HL-60/S4 treated with retinoic acid at 250 ng/mL for 4 days and 3 days (cell line): ENCODE measurements at regions not wholly inside any gene's neighbourhood (a gene's known extent, or its start where the extent isn't known, plus 50 kb on each side); places are given as distances from the start of the nearest gene placed in this dataset.

Experiments used
- in situ Hi-C: fragments of 300-500 bp; cut with MboI; formaldehyde crosslinking; loops from 2 replicates; pipeline ENCODE4 v1.7.0; 2022; ENCODE audit warnings: low sequenced_read_pairs

- in situ Hi-C loops = loop anchor here (25.0 kb wide), 1 partner anchor 1213 kb away; no protein-coding TSS in a partner anchor
These were observed 71.5 kb upstream of the RPS23 start for GRCh38 chr5:82349652-82350051.

- in situ Hi-C loops = loop anchor here (25.0 kb wide), 1 partner anchor 1213 kb away; no protein-coding TSS in a partner anchor
These were observed 70.8 kb upstream of the RPS23 start for GRCh38 chr5:82348784-82349425.

GRCh38 chr5:82347201-82347865 lies 69.2 kb upstream of the RPS23 start:
- in situ Hi-C loops = loop anchor here (25.0 kb wide), 1 partner anchor 1215 kb away; no protein-coding TSS in a partner anchor

- in situ Hi-C loops = loop anchor here (25.0 kb wide), 1 partner anchor 1216 kb away; no protein-coding TSS in a partner anchor
These were observed 68.4 kb upstream of the RPS23 start for GRCh38 chr5:82346399-82347165.

DNA sequence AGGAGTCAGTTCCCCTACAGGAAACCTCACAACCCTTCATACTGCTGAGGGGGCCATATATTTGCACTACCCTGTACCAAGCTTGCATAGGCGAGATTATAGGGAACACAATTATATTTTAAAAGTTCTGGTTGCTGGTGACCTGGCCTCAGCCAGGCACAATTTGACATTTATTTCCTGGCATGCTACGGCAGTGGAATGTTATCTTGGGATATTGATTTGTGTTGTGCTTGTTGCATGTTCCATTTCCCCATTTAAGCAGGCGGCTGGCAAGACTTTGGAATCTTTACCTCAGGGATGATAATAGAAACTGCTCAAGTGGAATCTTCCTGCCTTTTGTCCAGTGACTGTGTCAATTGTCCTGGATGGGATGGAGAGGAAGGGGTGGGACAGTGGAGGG lies 67.0 kb upstream of the RPS23 start:
- in situ Hi-C loops = loop anchor here (25.0 kb wide), 1 partner anchor 1217 kb away; no protein-coding TSS in a partner anchor

- in situ Hi-C loops = loop anchor here (25.0 kb wide), 1 partner anchor 1221 kb away; no protein-coding TSS in a partner anchor
These were observed 63.2 kb upstream of the RPS23 start for GRCh38 chr5:82341325-82341724.

- in situ Hi-C loops = loop anchor here (25.0 kb wide), 1 partner anchor 1222 kb away; no protein-coding TSS in a partner anchor
These were observed 62.6 kb upstream of the RPS23 start for GRCh38 chr5:82340799-82341198.

DNA sequence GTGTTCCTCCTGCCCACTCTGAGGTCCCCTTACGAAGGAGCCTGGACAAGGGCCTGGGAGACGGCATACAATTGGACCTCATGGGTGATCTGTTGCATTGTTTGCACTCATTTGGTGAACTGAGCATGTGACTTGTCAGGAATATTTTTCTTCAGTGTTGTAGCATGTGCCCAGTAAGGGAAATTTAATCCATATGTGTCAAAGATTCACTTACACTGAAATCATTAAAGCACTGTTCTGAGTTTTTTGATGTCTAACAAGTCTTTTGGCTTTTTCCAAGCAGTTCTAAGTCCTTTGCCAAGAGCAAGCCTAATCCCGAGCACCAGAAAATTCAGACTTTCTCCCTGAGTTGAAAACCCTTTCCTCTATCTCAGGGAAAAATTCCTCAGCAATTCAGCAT lies 61.6 kb upstream of the RPS23 start:
- in situ Hi-C loops = loop anchor here (25.0 kb wide), 1 partner anchor 1223 kb away; no protein-coding TSS in a partner anchor

DNA sequence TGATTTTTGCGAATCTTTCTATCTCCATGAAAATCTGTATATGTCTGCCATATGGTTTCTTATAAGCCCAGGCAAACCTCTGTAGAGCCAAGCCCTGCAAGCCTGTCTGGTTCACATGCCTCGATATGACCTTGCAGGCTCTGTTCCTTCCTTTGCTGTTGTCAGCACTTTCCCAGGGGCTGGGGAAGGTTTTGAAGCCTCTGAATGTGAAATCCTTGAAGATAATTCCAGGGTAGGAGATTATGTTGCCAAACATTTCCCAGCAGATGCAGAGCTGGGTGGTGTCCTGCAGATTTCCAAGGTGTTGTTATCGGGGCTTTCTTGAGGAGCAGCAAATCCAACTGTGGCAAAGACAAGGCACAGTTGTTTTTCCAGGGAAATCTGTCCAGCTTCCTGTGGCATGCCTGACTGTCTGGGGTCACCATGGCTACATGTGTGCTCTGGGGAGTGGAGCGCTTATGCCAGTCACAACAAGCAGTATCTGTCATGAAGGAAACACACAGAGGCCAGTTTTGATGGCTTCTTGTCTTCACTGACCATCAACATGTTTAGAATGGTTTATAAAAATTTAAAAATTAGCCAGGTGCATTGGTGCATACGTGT lies 60.7 kb upstream of the RPS23 start:
- in situ Hi-C loops = loop anchor here (25.0 kb wide), 1 partner anchor 1223 kb away; no protein-coding TSS in a partner anchor

- in situ Hi-C loops = loop anchor here (25.0 kb wide), 1 partner anchor 1225 kb away; no protein-coding TSS in a partner anchor
These were observed 58.8 kb upstream of the RPS23 start for GRCh38 chr5:82336959-82337351.

DNA sequence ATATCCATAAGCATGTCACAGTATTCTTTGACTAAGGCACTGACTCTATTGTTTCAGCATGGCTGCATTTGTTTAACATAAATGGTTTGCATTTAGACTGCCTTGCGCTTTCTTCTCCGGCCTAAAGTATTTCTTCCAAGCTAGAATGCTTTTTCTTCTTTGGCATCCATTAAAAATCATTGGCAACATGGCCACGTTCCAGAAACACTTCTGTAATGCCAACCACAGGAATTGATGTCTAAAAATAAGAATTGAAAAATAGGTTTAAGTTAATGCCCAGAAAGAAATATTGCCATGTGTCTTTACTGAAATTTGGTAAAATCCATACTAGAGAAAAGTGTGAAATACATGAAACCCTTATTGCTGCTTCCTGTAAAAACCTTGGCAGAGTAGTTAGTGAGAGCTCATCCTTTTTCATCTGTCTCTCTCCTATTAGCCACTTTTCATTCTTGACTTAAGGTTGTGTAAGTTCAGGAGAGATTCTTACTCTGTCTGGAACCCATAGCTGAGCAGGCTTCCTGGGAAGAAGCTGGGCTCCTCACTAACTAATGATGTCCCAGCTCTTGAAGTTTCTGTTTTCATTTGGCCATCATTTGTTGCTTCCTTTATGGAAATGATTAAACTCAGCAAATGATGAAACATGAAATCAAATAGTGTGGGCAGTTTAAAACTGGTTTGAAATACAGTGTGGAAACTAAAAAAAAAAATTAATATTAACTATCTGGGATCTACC lies 58.2 kb upstream of the RPS23 start:
- in situ Hi-C loops = loop anchor here (25.0 kb wide), 1 partner anchor 1226 kb away; no protein-coding TSS in a partner anchor

DNA sequence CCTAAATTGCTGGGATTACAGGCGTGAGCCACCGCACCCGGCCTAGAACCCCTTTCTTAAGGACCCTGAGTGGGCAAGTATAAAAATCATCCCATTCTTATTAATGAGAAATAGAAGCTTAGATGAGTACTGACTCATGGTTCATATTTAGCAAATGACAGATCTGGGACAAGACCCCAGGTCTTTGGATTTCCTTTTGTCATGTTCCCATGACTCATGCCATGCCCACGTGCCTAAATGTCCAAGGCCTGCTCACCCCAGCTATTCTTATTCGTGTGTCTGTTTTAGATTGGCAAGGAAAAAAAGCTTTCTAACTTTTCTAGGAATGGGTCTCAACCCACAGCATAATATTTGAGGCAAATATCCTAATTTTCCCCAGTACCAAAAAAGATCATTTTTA lies 57.7 kb upstream of the RPS23 start:
- in situ Hi-C loops = loop anchor here (25.0 kb wide), 1 partner anchor 1226 kb away; no protein-coding TSS in a partner anchor

GRCh38 chr5:82334856-82335255 lies 56.7 kb upstream of the RPS23 start:
- in situ Hi-C loops = loop anchor here (25.0 kb wide), 1 partner anchor 1227 kb away; no protein-coding TSS in a partner anchor

DNA sequence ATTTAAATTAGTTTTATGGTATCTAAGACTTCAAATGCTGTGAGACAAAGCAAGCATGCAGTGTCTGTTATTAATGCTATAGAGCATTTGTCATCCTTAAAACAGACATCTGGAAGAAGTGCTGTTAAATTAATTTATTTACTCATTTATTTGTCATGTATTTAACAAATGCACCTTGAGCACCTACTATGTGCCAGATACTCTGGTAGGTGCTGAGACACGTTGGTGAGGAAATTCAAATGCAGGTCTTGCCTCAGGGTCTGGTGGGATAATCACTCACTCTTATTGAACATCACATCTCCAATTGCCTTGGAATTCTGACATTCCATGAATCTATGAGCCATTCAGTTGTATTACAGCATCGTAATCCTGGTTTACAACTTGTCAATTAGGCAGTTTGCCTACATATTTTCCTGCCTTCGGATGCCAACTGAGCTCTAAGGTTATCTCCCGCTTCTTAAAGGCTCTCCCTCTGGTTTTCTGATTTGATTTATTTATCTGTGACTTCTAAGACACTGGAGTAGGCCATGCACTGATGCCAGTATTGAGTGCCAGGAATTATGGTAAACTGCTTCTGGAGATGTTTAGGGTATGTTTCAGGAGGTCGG lies 56.0 kb upstream of the RPS23 start:
- in situ Hi-C loops = loop anchor here (25.0 kb wide), 1 partner anchor 1228 kb away; no protein-coding TSS in a partner anchor

- in situ Hi-C loops = loop anchor here (25.0 kb wide), 1 partner anchor 1229 kb away; no protein-coding TSS in a partner anchor
These were observed 54.9 kb upstream of the RPS23 start for GRCh38 chr5:82332886-82333615.

GRCh38 chr5:82332064-82332855 lies 54.1 kb upstream of the RPS23 start:
- in situ Hi-C loops = loop anchor here (25.0 kb wide), 1 partner anchor 1230 kb away; no protein-coding TSS in a partner anchor

DNA sequence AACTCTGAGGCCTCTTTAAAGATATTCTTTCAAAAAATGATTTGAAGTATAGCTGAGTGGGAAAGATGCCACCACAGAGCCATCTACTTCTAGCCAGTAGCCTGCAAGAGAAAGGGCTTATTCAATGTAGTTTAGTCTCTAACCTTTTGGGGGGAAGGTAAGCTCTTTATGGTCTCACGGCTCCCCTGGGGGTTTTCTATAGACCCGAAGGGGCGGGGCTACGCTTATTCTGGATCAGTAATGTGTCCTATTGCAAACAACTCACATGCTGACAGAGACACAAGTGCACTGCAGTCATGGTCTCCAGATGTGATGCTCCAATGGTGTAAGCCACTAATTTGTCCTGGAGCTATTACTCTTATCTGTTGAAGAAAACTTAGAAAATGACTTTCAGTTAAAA lies 53.4 kb upstream of the RPS23 start:
- in situ Hi-C loops = loop anchor here (25.0 kb wide), 1 partner anchor 1231 kb away; no protein-coding TSS in a partner anchor
